Activated CD4-positive, alpha-beta T cell treated with anti-CD3 and anti-CD28 coated beads, Interleukin-2, Interleukin-6, amounts not matched to agents 100 ng/mL and 50 ng/mL, durations not matched to agents 16 hours and 8 hours (primary cell): ENCODE measurements at regions not wholly inside any gene's neighbourhood (a gene's known extent, or its start where the extent isn't known, plus 50 kb on each side); places are given as distances from the start of the nearest gene placed in this dataset.

Experiments
- DNase-seq: peaks from one replicate; pipeline ENCODE4 v3.0.0-alpha.2; 2020

DNA sequence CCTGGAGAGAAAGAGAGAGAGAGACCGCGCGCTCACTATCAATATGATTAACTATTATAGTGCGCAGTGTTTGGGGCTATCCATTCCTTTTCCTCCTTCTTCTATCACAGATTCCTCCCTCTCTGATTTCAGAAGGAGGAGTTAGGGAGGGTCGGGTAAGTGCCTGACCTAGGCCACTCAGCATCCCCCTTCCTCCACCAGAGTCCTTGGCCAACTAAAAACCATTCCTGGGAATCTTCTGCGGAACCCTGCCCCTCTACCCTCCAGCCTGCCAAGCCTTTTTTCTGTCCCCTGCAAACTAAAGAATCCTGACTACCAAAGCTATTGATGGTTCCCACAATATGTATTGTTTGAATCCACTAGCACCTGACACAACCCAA is 256.2 kb upstream of the NFE2L3 start:
- no peak for DNase-seq

- no peak for DNase-seq
Observed at GRCh38 chr7:25897261-25897782, 254.7 kb upstream of the NFE2L3 start.

DNA sequence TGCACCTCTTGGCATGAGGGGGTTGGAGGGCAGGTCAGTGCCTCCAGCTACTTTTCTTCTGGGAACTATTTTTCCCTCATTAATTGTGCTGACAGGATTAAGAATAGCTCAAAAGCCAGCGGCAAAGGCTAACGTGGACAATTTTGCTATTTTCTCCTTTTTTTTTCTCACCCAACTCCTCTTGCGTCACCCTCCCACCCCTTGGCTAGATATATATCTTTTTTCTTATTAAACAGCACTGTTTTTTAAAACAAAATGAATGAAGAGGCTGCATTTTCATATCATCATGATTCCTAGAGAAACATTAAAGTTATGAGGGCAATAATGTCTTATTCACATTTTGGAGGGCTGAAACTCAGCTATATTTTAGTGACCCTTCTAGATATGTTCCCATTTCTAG is 251.8 kb upstream of the NFE2L3 start:
- DNase-seq = no peak

- DNase-seq = no peak
Observed at GRCh38 chr7:25900877-25901276, 251.1 kb upstream of the NFE2L3 start.

- no peak for DNase-seq
Observed at GRCh38 chr7:25901658-25902057, 250.3 kb upstream of the NFE2L3 start.

- peak; percentile 57 for DNase-seq
Observed at GRCh38 chr7:25906003-25906402, 246.0 kb upstream of the NFE2L3 start.

DNA sequence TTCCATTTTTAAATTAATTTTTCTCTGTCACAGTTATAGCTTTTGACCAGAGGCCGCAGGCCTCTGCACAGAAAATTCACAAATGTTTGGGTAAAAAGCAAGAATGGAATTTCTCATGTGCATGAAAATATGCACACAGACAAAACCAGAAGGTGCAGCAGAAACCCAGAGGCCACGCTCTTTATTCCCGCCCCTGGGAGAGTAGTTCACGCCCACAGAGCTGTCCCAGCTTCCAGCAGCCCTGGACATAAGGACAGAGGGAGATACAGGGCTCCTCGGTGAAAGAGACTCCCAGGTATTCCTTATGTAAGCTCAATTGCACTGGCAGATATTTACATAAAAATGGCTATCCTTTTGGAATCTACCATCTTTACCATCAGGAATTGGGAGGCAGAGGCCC is 245.2 kb upstream of the NFE2L3 start:
- no peak for DNase-seq

DNA sequence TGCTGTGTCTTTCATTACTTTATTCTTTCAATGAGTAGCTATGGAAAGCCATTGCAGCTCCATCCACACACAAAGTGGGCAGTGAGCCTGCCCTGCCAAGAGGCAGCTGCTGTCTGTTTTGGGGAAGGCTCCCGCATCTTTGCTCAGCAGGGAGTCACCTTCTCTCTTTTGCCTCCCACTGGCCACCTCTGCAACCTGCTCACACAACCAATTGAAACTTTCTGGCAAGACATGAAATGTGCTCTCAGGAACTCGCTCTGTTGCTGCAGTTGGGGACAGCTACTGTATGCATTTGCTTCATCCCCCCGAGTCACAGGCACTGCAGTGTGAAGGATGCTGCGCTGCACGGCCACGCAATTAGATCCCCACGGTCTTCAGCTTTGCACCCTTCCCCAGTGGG is 244.8 kb upstream of the NFE2L3 start:
- no peak for DNase-seq

- DNase-seq = no peak
Observed at GRCh38 chr7:25907731-25908130, 244.3 kb upstream of the NFE2L3 start.

GRCh38 chr7:25908154-25908949 is 243.6 kb upstream of the NFE2L3 start:
- DNase-seq = peak; percentile 49

DNA sequence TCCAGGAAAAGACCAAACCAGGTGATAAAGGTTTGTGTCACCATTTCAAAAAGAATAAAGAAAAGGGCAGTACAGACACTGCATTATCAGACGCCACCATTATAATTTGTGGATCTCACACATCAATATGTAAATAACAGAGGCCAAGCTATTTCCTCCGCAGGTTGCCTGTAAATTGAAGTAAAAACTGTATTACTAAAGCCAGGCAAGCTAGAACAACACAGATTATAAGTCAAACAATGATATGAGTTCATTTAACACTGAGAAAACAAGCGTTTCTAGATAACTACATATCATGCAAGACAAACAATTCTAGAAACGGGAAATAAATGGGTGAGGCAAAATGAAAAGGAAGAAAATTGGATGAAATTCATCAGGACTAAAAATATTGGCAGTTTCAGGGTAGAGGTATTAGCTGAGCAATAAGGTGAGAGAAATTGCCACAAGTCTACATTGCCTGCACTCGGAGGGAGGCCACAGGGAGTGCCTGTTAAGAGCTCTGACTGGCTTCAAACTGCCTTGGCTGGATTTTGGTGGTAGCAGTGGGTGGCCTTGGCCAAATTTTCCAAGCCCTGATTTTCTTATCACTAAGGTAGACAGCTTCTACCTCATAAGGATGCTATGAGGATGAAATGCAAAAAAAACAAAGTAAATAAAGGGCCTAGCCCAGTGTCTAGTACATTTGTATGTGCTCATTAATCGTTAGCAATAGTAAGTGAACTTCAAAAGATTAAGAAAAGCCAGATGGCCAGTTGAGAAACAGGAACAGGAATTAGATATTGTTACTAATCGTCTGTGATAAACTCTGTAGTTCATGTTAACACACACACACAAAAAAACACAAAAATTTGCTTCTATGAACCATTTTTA is 240.0 kb upstream of the NFE2L3 start:
- no peak for DNase-seq

DNA sequence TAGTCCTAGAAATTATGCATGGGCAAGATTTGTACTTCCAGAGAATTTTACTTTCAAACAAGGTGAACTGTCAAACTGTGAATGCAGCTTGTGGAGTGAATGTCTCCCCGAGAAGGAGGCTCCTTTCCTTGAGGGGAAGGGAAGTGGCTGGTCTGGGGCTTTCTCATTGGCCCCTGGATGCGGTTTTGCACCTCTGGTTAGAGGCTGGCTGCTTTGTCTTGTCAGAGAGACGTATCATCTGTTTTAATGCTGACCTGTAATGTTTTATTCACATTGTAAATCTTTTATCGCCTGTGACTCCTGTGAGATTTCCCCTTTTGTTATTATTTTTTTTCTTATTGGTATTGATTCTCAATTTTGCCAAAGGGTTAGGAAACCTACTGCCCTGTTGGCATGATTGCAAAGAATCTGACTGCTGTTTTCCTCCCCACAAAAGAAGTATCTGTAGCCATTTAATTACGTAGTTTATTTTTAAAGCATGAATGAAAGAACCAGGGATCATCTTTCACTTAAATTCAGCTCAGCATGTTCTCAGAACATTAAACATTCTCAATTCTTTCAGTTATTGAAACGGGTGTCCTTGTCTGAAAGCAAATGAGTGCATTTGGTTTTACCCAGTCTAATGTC is 238.3 kb upstream of the NFE2L3 start:
- DNase-seq = no peak

- no peak for DNase-seq
Observed at GRCh38 chr7:25918731-25919130, 233.3 kb upstream of the NFE2L3 start.

DNA sequence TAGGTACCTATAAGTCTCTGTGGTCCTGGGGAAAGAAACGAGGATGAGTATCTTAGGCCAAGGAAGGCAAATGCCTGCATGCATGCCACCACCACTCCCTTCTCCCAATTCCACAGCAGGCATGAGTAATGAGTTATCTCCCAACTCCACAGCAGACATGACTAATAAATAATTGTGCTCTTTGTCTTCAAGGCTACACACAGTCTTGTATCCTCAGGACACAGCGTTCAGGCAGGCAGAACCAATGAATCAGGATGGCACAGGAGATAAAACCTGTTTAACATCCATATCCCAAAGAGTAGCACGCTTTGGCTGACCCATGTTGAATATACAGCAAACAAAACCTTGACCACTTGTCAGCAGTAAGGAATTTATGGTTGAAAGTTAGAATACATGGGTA is 229.7 kb upstream of the NFE2L3 start:
- no peak for DNase-seq

DNA sequence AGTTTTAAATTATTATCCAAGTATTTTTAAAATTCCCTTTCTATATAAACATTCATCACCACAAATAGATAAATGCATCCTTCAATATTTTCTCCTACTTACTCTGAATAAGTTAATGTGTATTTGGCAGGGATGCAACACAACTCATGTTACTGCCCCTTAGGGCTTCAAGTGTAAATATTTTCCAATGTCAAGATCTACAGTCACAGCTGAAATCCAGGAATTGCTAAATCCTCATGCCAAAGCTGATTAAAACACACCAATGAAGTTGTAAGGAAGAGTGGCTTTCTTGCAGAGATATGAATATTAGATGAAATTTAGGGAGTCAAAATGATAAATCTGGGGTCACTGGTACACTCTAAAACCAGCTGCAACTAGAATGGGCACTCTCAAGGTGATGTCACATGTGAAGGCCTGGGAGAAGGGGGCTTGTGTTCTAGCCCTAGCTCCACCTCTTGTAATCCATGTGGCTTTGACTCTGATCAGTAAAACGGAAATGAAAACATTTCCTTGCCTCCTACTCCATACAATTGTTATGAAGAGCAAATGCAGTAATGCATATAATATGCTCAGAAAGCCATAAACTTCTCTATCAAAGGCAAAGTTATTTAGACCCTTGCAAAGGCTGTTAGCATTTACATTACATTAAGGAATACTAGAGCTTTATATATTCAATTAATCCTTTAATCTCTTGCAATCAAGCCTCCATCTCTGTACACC is 228.1 kb upstream of the NFE2L3 start:
- DNase-seq = no peak

DNA sequence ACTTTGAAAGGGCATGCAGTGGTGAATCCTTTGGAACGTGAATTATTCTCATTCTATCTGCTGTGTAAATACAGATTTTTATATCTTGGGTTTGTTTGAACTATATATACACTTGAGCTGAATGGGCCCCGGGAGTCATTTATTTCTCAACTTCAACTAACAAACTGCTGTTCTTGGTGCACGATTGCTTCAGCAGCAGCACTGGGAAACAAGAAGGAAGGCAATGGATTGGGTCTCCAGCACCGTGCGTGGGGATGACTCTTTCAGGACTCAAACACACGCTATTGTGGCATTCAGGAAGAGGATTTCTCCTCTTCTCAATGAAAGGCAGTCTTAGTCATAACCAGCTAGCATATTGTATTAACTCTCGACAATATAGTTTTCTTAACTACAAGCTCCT is 226.0 kb upstream of the NFE2L3 start:
- DNase-seq = no peak

DNA sequence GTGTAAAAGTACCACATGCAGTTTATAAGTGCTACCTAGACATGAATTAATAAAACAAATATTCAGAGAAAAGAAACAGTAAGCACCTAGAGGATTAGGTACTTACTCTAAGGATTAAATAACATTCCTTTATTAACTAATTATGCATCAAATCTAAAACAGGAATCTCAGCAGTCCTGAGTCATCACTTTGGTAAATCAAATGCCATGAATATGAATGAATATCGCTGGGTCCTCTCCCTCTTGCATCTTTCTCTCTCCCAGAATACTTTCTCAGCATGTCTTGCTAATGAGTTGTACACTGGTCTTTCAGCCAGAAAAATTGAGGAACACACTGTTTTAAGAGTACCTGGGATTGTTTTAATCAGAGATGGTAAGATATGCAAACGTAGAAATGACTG is 225.5 kb upstream of the NFE2L3 start:
- DNase-seq = no peak

DNA sequence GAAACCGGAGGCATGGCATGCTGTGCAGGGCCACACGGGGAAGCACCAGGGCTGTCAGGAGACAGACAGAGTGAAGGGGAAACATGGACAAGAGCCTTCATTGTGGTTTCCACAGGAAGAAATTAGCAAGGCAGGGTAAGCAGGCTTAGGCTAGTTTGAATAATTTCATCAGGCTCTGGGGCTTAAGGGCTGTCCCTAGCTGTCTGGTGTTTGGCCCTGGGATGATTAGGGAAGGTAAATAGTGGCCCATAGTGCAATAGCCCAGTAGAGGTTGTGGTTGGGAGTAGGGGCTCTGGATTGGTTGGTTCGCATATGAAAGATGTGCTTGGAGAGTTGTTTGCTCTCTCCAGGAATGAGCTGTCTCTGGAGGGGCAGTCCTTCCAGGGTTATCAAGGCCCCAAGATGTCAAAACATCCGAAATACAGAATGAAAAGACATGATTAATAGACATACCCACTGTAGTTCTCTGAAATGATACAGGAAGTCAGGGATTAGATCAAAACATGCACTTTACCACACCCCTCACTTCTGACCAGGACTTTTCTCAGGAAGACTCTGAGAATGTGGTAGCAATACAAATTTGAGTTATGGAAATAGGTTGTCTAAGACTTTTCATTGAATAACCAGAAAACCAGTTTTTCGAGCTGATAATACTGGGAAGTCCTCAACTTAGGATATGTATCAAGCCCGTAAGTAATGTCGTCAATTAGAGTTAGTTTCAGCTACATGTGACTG is 224.9 kb upstream of the NFE2L3 start:
- DNase-seq = no peak

GRCh38 chr7:25927626-25927978 is 224.4 kb upstream of the NFE2L3 start:
- DNase-seq = no peak

DNA sequence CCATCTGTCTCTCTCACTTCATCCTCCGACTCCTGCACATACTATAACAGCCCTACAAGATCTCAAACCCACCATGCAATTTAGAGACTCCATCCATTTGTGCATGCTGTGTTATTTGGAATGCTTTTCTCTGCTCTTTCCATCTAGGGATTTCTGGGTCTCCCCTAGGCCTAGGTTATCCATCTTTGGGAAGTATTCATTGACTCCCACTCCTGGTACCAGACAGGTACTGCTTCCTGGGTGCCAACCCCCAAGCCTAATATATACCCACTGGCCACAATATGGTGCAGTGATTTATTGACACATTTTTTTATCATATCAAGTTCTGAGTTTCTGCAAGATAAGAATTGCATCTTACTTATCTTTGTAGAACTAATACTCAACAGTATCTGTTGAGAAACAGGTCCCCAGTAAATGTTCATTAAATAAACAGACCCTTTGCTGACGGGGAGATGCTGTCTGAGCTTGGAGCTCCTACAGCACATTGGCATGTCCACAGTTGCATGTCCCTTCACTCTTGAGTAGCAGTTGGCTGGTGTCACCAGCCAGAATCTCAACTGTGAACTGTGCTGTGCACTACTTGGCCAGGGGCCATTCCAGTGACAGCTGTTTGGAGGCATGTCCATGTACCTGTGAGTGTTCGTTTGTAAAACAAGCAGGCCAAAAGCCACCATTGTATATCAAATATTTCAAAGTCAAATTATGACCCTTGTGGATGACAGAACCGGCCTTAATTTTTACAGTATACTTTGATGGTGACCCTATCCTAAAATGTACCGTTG is 223.3 kb upstream of the NFE2L3 start:
- DNase-seq = no peak

DNA sequence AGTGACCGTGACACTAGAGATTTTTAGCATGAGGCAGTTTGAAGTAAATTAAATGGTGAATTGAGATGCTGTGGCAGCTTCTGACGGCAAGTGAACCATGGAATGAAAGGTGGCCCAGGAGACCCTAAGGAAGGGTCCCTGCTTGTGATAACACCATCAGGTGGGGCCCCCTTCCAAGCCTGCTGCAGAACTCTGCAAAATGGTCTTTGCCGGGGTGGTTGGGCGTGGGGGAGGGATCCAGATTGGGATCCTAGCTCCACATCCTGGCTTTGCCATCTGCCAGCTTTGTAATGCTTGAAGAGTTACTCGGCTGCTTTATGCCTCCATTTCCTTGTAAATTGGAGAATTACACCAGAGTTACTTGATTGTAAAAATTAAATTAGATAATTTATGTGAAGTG is 222.6 kb upstream of the NFE2L3 start:
- no peak for DNase-seq
